Astrocyte (in vitro differentiated cells and primary cell): ENCODE measurements at regions not wholly inside any gene's neighbourhood (a gene's known extent, or its start where the extent isn't known, plus 50 kb on each side); places are given as distances from the start of the nearest gene placed in this dataset.

ENCODE experiments used
- DNase-seq: peaks from one replicate; pipeline ENCODE4 v3.0.0-alpha.2; 2010; ENCODE audit warnings: low read depth
- FAIRE-seq: peaks from 2 replicates; lab custom pipeline; 2011; peaks lifted over from hg19 to GRCh38; lab: Jason Lieb, UNC
- H2AFZ ChIP-seq: 2 replicates; pipeline ENCODE4 v1.6.0; 2012; ENCODE audit warnings: low read depth, low read length, inconsistent platforms
- H3K27ac ChIP-seq: 2 replicates; pipeline ENCODE4 v1.5.1; 2011; ENCODE audit warnings: low read depth, low read length, inconsistent platforms
- H3K27me3 ChIP-seq: 2 replicates; pipeline ENCODE4 v1.6.0; 2011; ENCODE audit warnings: low read length, inconsistent platforms; ENCODE audit not compliant: insufficient read depth
- H3K36me3 ChIP-seq: 2 replicates; pipeline ENCODE4 v1.5.1; 2011; ENCODE audit warnings: low read length, inconsistent platforms; ENCODE audit not compliant: insufficient read depth
- H3K4me1 ChIP-seq: 2 replicates; pipeline ENCODE4 v1.5.1; 2011; ENCODE audit warnings: low read length, inconsistent platforms; ENCODE audit not compliant: insufficient read depth
- H3K4me2 ChIP-seq: 2 replicates; pipeline ENCODE4 v1.6.0; 2012; ENCODE audit warnings: low read length, inconsistent platforms
- H3K4me3 ChIP-seq: 2 replicates; pipeline ENCODE4 v1.5.1; 2011; ENCODE audit warnings: low read depth, mild to moderate bottlenecking, low read length, inconsistent platforms; ENCODE audit not compliant: insufficient read depth
- H3K79me2 ChIP-seq: 2 replicates; pipeline ENCODE4 v1.6.0; 2012; ENCODE audit warnings: mild to moderate bottlenecking, low read length, inconsistent platforms; ENCODE audit not compliant: insufficient read depth
- H3K9ac ChIP-seq: 2 replicates; pipeline ENCODE4 v1.6.0; 2012; ENCODE audit warnings: mild to moderate bottlenecking, low read length, inconsistent platforms
- H3K9me3 ChIP-seq: 2 replicates; pipeline ENCODE4 v1.5.1; 2012; ENCODE audit warnings: low read depth, mild to moderate bottlenecking, low read length, inconsistent platforms; ENCODE audit not compliant: insufficient read depth
- H4K20me1 ChIP-seq: 2 replicates; pipeline ENCODE4 v1.6.0; 2012; ENCODE audit warnings: low read length, inconsistent platforms; ENCODE audit not compliant: insufficient read depth
- H3K27ac Mint-ChIP-seq: one replicate; pipeline ENCODE4 v1.8.0; 2021; ENCODE audit warnings: mild to moderate bottlenecking, mixed read lengths; ENCODE audit not compliant: unreplicated experiment
- H3K27me3 Mint-ChIP-seq: one replicate; pipeline ENCODE4 v1.8.0; 2021; ENCODE audit warnings: low read depth, mixed read lengths; ENCODE audit not compliant: unreplicated experiment
- H3K36me3 Mint-ChIP-seq: one replicate; pipeline ENCODE4 v1.8.0; 2021; ENCODE audit warnings: low read depth, mixed read lengths; ENCODE audit not compliant: unreplicated experiment
- H3K4me1 Mint-ChIP-seq: one replicate; pipeline ENCODE4 v1.8.0; 2021; ENCODE audit warnings: low read depth, mixed read lengths; ENCODE audit not compliant: unreplicated experiment
- H3K4me3 Mint-ChIP-seq: one replicate; pipeline ENCODE4 v1.8.0; 2021; ENCODE audit warnings: mild to moderate bottlenecking, moderate library complexity, mixed read lengths; ENCODE audit not compliant: unreplicated experiment
- H3K9me3 Mint-ChIP-seq: one replicate; pipeline ENCODE4 v1.8.0; 2021; ENCODE audit warnings: mild to moderate bottlenecking, mixed read lengths; ENCODE audit not compliant: unreplicated experiment
- EZH2 ChIP-seq: IDR thresholded peaks from 2 replicates; pipeline ENCODE4 v1.6.1; 2012; ENCODE audit warnings: mild to moderate bottlenecking, low read length, inconsistent platforms; ENCODE audit not compliant: insufficient read depth
- TF ChIP-seq, protein P1 (sequence below): IDR thresholded peaks from 2 replicates; pipeline ENCODE4 v1.5.1; 2011; ENCODE audit warnings: low read depth, mild to moderate bottlenecking, inconsistent platforms, low read length, moderate library complexity; ENCODE audit not compliant: insufficient read depth

DNA sequence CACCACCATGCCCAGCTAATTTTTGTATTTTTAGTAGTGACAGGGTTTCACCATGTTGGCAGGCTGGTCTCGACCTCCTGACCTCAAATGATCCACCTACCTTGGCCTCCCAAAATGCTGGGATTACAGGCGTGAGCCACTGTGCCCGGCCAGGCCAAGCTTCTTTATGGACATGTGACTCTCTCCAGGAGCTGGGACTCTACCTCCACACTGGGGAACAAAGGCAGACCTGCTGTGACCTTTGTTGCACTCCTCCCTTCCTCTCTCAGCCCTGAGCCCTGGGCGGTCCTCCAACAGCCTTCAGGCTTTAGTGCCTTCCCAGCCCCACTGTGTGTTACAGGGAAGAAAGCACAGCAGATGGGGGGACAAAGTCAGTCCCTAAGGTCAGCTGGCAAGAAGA is 55.0 kb upstream of the DUSP5 start:
- Histone ChIP-seq H3K36me3 (no peaks in the 10 kb centered on the region), H3K9me3 (no peaks in the 10 kb centered on the region), H4K20me1 (no peaks in the 10 kb centered on the region), H3K4me2 (no peak overlapping the region), H3K27me3 (no peaks in the 10 kb centered on the region), H3K27ac (no peak overlapping the region), H3K4me1 (peaks cover 16% of the 10 kb centered on the region), H2AFZ (no peak overlapping the region), H3K4me3 (no peak overlapping the region), H3K9ac (no peak overlapping the region), H3K79me2 (no peaks in the 10 kb centered on the region)
- H3K4me3 Mint-ChIP-seq = no peak overlapping the region
- peaks cover 9% of the 10 kb centered on the region for H3K4me1 Mint-ChIP-seq
- FAIRE-seq = no peak
- H3K27me3 Mint-ChIP-seq = peaks cover 4% of the 10 kb centered on the region
- DNase-seq = no peak
- no peak overlapping the region for H3K27ac Mint-ChIP-seq
- H3K9me3 Mint-ChIP-seq = no peaks in the 10 kb centered on the region
- H3K36me3 Mint-ChIP-seq = peaks cover 2% of the 10 kb centered on the region
- TF ChIP-seq, protein P1, sequence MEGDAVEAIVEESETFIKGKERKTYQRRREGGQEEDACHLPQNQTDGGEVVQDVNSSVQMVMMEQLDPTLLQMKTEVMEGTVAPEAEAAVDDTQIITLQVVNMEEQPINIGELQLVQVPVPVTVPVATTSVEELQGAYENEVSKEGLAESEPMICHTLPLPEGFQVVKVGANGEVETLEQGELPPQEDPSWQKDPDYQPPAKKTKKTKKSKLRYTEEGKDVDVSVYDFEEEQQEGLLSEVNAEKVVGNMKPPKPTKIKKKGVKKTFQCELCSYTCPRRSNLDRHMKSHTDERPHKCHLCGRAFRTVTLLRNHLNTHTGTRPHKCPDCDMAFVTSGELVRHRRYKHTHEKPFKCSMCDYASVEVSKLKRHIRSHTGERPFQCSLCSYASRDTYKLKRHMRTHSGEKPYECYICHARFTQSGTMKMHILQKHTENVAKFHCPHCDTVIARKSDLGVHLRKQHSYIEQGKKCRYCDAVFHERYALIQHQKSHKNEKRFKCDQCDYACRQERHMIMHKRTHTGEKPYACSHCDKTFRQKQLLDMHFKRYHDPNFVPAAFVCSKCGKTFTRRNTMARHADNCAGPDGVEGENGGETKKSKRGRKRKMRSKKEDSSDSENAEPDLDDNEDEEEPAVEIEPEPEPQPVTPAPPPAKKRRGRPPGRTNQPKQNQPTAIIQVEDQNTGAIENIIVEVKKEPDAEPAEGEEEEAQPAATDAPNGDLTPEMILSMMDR = no peak

DNA sequence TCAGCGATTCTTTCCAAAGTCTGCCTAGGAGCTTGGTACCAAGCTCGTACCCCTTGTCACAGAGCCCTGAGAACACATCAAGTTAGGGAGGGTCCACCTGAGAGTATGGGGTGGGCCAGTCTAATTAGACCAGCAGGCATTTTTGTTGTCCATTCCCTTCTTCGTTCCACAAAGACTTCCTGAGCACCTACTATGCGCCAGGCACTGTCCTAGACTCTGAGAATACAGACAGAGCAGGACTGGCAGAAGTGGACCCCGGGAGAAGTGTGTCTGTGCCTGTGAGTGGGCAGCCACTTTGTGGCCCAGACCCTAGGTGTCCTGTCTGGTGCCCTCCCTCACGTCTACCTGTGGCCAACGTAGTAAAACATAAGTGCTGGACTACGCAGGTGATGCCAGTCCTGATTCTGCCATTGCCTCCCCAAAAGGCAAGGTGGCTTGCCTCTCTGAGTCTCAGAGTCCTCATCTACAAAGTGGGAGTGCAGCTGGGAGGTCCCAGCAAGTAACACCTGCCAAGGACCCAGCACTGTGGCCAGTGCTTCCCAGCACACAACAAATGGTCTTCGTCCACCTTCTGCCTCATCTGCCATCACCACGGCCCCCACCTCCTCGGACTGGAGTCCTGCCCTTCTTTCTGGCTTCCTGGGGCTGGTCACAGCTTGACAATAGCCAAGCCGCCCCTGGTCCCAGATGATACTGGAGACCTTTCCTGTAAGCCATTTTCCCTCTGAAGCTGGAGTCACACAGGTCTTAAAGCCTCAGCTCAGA is 54.3 kb upstream of the DUSP5 start:
- no peaks in the 10 kb centered on the region for H3K9me3 ChIP-seq
- no peaks in the 10 kb centered on the region for H3K27me3 ChIP-seq
- no peak overlapping the region for H3K4me3 ChIP-seq
- H3K4me1 ChIP-seq = peaks cover 19% of the 10 kb centered on the region
- no peak overlapping the region for H3K9ac ChIP-seq
- DNase-seq (no peak), FAIRE-seq (no peak)
- no peak overlapping the region for H3K27ac ChIP-seq
- no peak overlapping the region for H2AFZ ChIP-seq
- no peaks in the 10 kb centered on the region for H3K36me3 ChIP-seq
- Mint-ChIP-seq H3K27me3 (peaks cover 4% of the 10 kb centered on the region), H3K9me3 (no peaks in the 10 kb centered on the region), H3K4me3 (no peak overlapping the region), H3K27ac (no peak overlapping the region), H3K4me1 (peaks cover 9% of the 10 kb centered on the region), H3K36me3 (peaks cover 2% of the 10 kb centered on the region)
- no peak overlapping the region for H3K4me2 ChIP-seq
- H4K20me1 ChIP-seq = no peaks in the 10 kb centered on the region
- no peaks in the 10 kb centered on the region for H3K79me2 ChIP-seq
- TF ChIP-seq EZH2 = no peak

- no peak overlapping the region for H3K9ac ChIP-seq
- H3K27me3 Mint-ChIP-seq = peaks cover 4% of the 10 kb centered on the region
- H3K36me3 Mint-ChIP-seq = peaks cover 2% of the 10 kb centered on the region
- no peak overlapping the region for H3K4me3 ChIP-seq
- no peak overlapping the region for H3K4me3 Mint-ChIP-seq
- peaks cover 19% of the 10 kb centered on the region for H3K4me1 ChIP-seq
- H3K36me3 ChIP-seq = no peaks in the 10 kb centered on the region
- no peak overlapping the region for H3K27ac ChIP-seq
- H3K27me3 ChIP-seq = no peaks in the 10 kb centered on the region
- H4K20me1 ChIP-seq = no peaks in the 10 kb centered on the region
- H3K4me2 ChIP-seq = no peak overlapping the region
- H2AFZ ChIP-seq = no peak overlapping the region
- H3K27ac Mint-ChIP-seq = no peak overlapping the region
- H3K9me3 ChIP-seq = no peaks in the 10 kb centered on the region
- no peaks in the 10 kb centered on the region for H3K9me3 Mint-ChIP-seq
- no peak for TF ChIP-seq EZH2
- TF ChIP-seq, protein P1 = no peak
- FAIRE-seq (no peak), DNase-seq (no peak)
- no peaks in the 10 kb centered on the region for H3K79me2 ChIP-seq
- peaks cover 9% of the 10 kb centered on the region for H3K4me1 Mint-ChIP-seq
These were observed 53.7 kb upstream of the DUSP5 start for GRCh38 chr10:110444004-110444337.
